HepG2 (cell line): ENCODE measurements at regions not wholly inside any gene's neighbourhood (a gene's known extent, or its start where the extent isn't known, plus 50 kb on each side); places are given as distances from the start of the nearest gene placed in this dataset.
A peak's percentile ranks its signal among the peaks of the same experiment; 100 is the strongest.

Experiments
- ATAC-seq: fragments of 200-7000 bp; cut with Tn5 transposase; 3 replicates; pipeline ENCODE4 v1.9.1; 2020; ENCODE audit warnings: mild to moderate bottlenecking, moderate library complexity
- BruUV-seq: library from RNA; stranded (reverse); fragments of 400-500 nt; replicated peaks from 2 replicates; lab custom pipeline; 2021; lab: Mats Ljungman, UMichigan
- CTCF ChIA-PET: fragments of 300-600 bp; formaldehyde crosslinking; extraction: SDS; loops from one replicate; lab custom pipeline; 2021; ENCODE audit warnings: low total read pairs, inconsistent platforms, low intra/inter-chr PET ratio; lab: Yijun Ruan, JAX
- POLR2A ChIA-PET: fragments of 350-600 bp; sonication (Branson Sonifier 250); formaldehyde crosslinking; loops from one replicate; lab custom pipeline; 2020; ENCODE audit warnings: antibody characterized with exemption, inconsistent platforms; lab: Yijun Ruan, JAX
- DNase-seq: peaks from one replicate; pipeline ENCODE4 v3.0.0-alpha.2; 2015; ENCODE audit warnings: low spot score
- FAIRE-seq: peaks from 3 replicates; lab custom pipeline; 2011; peaks lifted over from hg19 to GRCh38; lab: Jason Lieb, UNC
- H2AFZ ChIP-seq: one replicate; pipeline ENCODE4 v1.6.1; 2011; ENCODE audit warnings: low read length, inconsistent platforms
- H3K27ac ChIP-seq: fragments of 300-600 bp; 3 replicates; pipeline ENCODE4 v1.8.0; 2011; ENCODE audit warnings: mixed run types, mild to moderate bottlenecking, mixed read lengths, low read length, inconsistent platforms; ENCODE audit not compliant: insufficient read depth; ENCODE audit errors: extremely low read length
- H3K27me3 ChIP-seq, 2 experiments: fragments of 200-600 bp in 1 of 2; 2 replicates in 1 of 2; 3 replicates in 1 of 2; pipeline versions ENCODE4 v1.6.0 to v1.8.0; 2011; ENCODE audit warnings: low read length in 2 of 2, mild to moderate bottlenecking in 2 of 2, moderate library complexity in 2 of 2, inconsistent platforms in 1 of 2; ENCODE audit not compliant: insufficient read depth in 2 of 2, control insufficient read depth in 1 of 2
- H3K36me3 ChIP-seq, 2 experiments: fragments of 200-600 bp in 1 of 2; replicated peaks in 1 of 2; 2 replicates in 1 of 2; 3 replicates in 1 of 2; pipeline versions ENCODE4 v1.5.1 to v1.8.0; 2011; ENCODE audit warnings: low read length in 2 of 2, inconsistent platforms in 1 of 2; ENCODE audit not compliant: insufficient read depth in 2 of 2, control insufficient read depth in 1 of 2
- H3K4me1 ChIP-seq: 2 replicates; pipeline ENCODE4 v1.5.1; 2012; ENCODE audit warnings: low read length, inconsistent platforms; ENCODE audit not compliant: insufficient read depth
- H3K4me2 ChIP-seq: 2 replicates; pipeline ENCODE4 v1.6.0; 2011; ENCODE audit warnings: low read depth, low read length, inconsistent platforms
- H3K4me3 ChIP-seq, 3 experiments: fragments of 200-600 bp in 1 of 3; sonication (generic), shearing (Covaris generic) in 1 of 3; replicated peaks in 1 of 3; 2 replicates each; pipeline ENCODE4 v1.5.1; 2011 to 2016; ENCODE audit warnings: low read length in 3 of 3, inconsistent platforms in 2 of 3, low read depth in 2 of 3, mild to moderate bottlenecking in 2 of 3, control low read depth in 1 of 3, mixed read lengths in 1 of 3; ENCODE audit not compliant: insufficient read depth in 1 of 3
- H3K79me2 ChIP-seq: one replicate; pipeline ENCODE4 v1.6.1; 2011; ENCODE audit warnings: low read length, inconsistent platforms; ENCODE audit not compliant: insufficient read depth
- H3K9ac ChIP-seq: 2 replicates; pipeline ENCODE4 v1.6.0; 2011; ENCODE audit warnings: mild to moderate bottlenecking, low read depth, low read length, inconsistent platforms; ENCODE audit not compliant: insufficient read depth
- H3K9me3 ChIP-seq: 2 replicates; pipeline ENCODE4 v1.5.1; 2012; ENCODE audit warnings: mild to moderate bottlenecking, low read length
- H4K20me1 ChIP-seq: 2 replicates; pipeline ENCODE4 v1.6.0; 2011; ENCODE audit warnings: inconsistent platforms, mild to moderate bottlenecking, low read length, moderate library complexity; ENCODE audit not compliant: insufficient read depth
- AGO2 ChIP-seq: fragments of 200-400 bp; formaldehyde crosslinking; optimal IDR thresholded peaks from 2 replicates; pipeline ENCODE3; 2017; ENCODE audit warnings: mild to moderate bottlenecking, low read depth, low read length, moderate library complexity
- CREB1 ChIP-seq, 2 experiments: fragments of 450-650 bp in 1 of 2; IDR thresholded peaks; 2 replicates each; pipeline ENCODE4 v1.6.1; 2016 to 2017; ENCODE audit warnings: control low read depth in 1 of 2, mild to moderate bottlenecking in 1 of 2, missing compliant biosample characterization in 1 of 2, missing genetic modification characterization in 1 of 2
- POLR2AphosphoS5 ChIP-seq: IDR thresholded peaks from 2 replicates; pipeline ENCODE4 v1.6.1; 2012; ENCODE audit warnings: low read depth, low read length
- POLR2G ChIP-seq: fragments of 200-400 bp; formaldehyde crosslinking; IDR thresholded peaks from 2 replicates; pipeline ENCODE4 v1.6.1; 2018; ENCODE audit warnings: mild to moderate bottlenecking, low read depth, low read length, moderate library complexity
- TEAD2 ChIP-seq: sonication (generic); formaldehyde crosslinking; IDR thresholded peaks from 2 replicates; pipeline ENCODE4 v1.9.0; 2021; ENCODE audit warnings: missing genetic modification reagents
- ZBTB20 ChIP-seq: sonication (generic); formaldehyde crosslinking; IDR thresholded peaks from 2 replicates; pipeline ENCODE4 v1.8.1; 2023; ENCODE audit warnings: missing genetic modification reagents, low read depth, mild to moderate bottlenecking, borderline replicate concordance
- ZNF761 ChIP-seq: sonication (generic); formaldehyde crosslinking; conservative IDR thresholded peaks from 2 replicates; pipeline ENCODE4 v1.4.0; 2020; ENCODE audit warnings: mild to moderate bottlenecking, missing genetic modification reagents
- WGBS: methylation state at CpG from one replicate; pipeline ENCODE4 v1.1.6; 2017; ENCODE audit warnings: low lambda C conversion rate; 5-methylcytosine and 5-hydroxymethylcytosine counted together
- in situ Hi-C: cut with HindIII; loops from 2 replicates; pipeline ENCODE4 v1.10.0; 2017; ENCODE audit warnings: low pct_unique_long_range_greater_than_20kb; ENCODE audit not compliant: extremely low pct_ligation_motif_present
- intact Hi-C: fragments of 100-400 bp; cut with micrococcal nuclease; formaldehyde crosslinking; loops from one replicate; pipeline ENCODE4 v1.10.0; 2022; ENCODE audit not compliant: unreplicated experiment
- TF ChIP-seq, protein P1 (sequence below): sonication (generic); formaldehyde crosslinking; IDR thresholded peaks from 2 replicates; pipeline ENCODE4 v1.8.0; 2022; ENCODE audit warnings: mild to moderate bottlenecking, missing genetic modification reagents, borderline replicate concordance
- TF ChIP-seq, protein P2 (sequence below): sonication (generic); formaldehyde crosslinking; IDR thresholded peaks from 2 replicates; pipeline ENCODE4 v1.4.0; 2020; ENCODE audit warnings: missing genetic modification reagents

DNA sequence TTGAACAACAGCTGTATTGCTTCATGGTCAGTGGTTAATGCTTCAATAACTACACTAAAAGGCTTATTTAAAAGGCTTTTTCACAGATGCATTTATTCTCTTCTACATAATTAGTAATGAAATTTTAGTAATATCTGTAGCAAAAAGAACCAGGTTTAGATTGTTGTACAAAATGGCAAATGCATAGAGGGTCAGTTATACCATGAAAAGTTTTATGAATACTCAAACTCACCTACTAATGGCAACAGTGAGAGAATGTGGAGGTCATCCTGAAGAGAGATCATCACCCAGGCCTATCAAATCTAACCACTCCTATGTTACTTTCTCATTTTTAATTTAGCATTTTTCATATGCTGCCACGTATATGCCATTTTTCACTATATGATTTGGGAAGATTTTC, 444.3 kb upstream of the CDH9 start:
- Histone ChIP-seq H3K27me3 (no peaks in the 10 kb centered on the region), H3K27ac (no peak overlapping the region), H3K79me2 (no peaks in the 10 kb centered on the region), H3K4me1 (0 out of 2 replicates have a peak, but pooled peaks cover under 1% of the 10 kb centered on the region), H3K9ac (no peak overlapping the region), H3K4me3 (no peak overlapping the region), H4K20me1 (0 out of 2 replicates have a peak, but pooled peaks cover 2% of the 10 kb centered on the region), H3K9me3 (no peaks in the 10 kb centered on the region), H3K36me3 (peaks cover under 1 to 8% of the 10 kb centered on the region in 2 experiments), H3K4me2 (no peak overlapping the region), H2AFZ (no peak overlapping the region)
- no peak for FAIRE-seq
- no peak; the same call in 2 of the 3 replicates for ATAC-seq
- intact Hi-C loops (no loop called here), in situ Hi-C loops (no loop called here)
- ChIA-PET POLR2A (interaction anchor here (1.2 kb wide), 1 partner anchor 10 kb away, joined by 10 read pairs; no protein-coding TSS in a partner anchor), CTCF (no interaction called here)
- TF ChIP-seq ZBTB20 (CRISPR knock-in tag) = no peak
- peak; percentile 85 for TF ChIP-seq AGO2
- 100% methylated on average over 1 of the region's 1 CpG for WGBS
- no peak for DNase-seq
- BruUV-seq = no TSS peak

DNA sequence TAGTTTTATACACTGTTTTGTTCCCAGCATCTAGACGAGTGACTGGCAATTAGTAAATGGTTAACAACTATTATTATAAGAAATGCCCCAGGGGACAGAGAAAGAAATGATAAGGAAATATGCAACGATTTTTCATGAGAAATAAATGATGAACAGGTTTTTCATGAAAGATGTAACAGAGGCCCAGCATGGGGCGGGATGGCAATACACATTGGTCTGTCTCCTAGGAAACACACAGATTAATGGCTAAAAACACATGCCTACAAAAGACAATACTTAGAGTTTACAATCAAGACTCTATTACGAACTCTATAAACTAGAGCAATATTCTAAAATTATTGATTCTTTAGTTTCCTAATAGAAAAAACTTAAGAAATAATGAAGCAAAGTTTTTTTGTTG, 441.5 kb upstream of the CDH9 start:
- H3K36me3 ChIP-seq = peaks cover 20 to 36% of the 10 kb centered on the region in 2 experiments
- intact Hi-C loops = no loop called here
- no peak for ATAC-seq
- TF ChIP-seq POLR2G (0 out of 2 replicates have a peak, but pooled peaks have one; percentile 52), AGO2 (peak; percentile 10), ZNF761 (no peak), TEAD2 (no peak), POLR2AphosphoS5 (peak; percentile 15; the same call in 1 of the 2 replicates), CREB1 (IDR thresholded peaks at IDR 0.05) (no peak), CREB1 (CRISPR knock-in tag; IDR thresholded peaks at IDR 0.05) (0 out of 2 replicates have a peak, but pooled peaks have one; percentile 16)
- TF ChIP-seq, protein P1, sequence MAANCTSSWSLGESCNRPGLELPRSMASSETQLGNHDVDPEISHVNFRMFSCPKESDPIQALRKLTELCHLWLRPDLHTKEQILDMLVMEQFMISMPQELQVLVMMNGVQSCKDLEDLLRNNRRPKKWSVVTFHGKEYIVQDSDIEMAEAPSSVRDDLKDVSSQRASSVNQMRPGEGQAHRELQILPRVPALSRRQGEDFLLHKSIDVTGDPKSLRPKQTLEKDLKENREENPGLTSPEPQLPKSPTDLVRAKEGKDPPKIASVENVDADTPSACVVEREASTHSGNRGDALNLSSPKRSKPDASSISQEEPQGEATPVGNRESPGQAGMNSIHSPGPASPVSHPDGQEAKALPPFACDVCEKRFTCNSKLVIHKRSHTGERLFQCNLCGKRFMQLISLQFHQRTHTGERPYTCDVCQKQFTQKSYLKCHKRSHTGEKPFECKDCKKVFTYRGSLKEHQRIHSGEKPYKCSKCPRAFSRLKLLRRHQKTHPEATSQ (CRISPR knock-in tag) = no peak
- TF ChIP-seq, protein P2, sequence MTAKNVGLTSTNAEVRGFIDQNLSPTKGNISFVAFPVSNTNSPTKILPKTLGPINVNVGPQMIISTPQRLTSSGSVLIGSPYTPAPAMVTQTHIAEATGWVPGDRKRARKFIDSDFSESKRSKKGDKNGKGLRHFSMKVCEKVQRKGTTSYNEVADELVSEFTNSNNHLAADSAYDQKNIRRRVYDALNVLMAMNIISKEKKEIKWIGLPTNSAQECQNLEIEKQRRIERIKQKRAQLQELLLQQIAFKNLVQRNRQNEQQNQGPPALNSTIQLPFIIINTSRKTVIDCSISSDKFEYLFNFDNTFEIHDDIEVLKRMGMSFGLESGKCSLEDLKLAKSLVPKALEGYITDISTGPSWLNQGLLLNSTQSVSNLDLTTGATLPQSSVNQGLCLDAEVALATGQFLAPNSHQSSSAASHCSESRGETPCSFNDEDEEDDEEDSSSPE (CRISPR knock-in tag) = no peak
- WGBS = 94% methylated on average over 4 of the region's 4 CpGs
- H3K9ac ChIP-seq = no peak overlapping the region
- peaks cover 10% of the 10 kb centered on the region for H4K20me1 ChIP-seq
- no peak overlapping the region for H2AFZ ChIP-seq
- no peak overlapping the region for H3K4me3 ChIP-seq
- ChIA-PET POLR2A (no interaction called here), CTCF (no interaction called here)
- H3K27me3 ChIP-seq = no peaks in the 10 kb centered on the region
- H3K79me2 ChIP-seq = peaks cover 22% of the 10 kb centered on the region
- no TSS peak for BruUV-seq
- no peaks in the 10 kb centered on the region for H3K9me3 ChIP-seq
- H3K4me1 ChIP-seq = peaks cover 28% of the 10 kb centered on the region
- FAIRE-seq = no peak
- no peak for DNase-seq
- no peak overlapping the region for H3K4me2 ChIP-seq
- no peak overlapping the region for H3K27ac ChIP-seq
- in situ Hi-C loops = no loop called here
